Mesenteric fat pad (tissue), 1 donor: ENCODE measurements at regions not wholly inside any gene's neighbourhood (a gene's known extent, or its start where the extent isn't known, plus 50 kb on each side); places are given as distances from the start of the nearest gene placed in this dataset.

Source experiments
- DNase-seq: peaks from one replicate; pipeline ENCODE4 v3.0.0-alpha.2; 2020; ENCODE audit warnings: low spot score
- donor health status: DM: yes; HTN: yes; CAD: no.

DNA sequence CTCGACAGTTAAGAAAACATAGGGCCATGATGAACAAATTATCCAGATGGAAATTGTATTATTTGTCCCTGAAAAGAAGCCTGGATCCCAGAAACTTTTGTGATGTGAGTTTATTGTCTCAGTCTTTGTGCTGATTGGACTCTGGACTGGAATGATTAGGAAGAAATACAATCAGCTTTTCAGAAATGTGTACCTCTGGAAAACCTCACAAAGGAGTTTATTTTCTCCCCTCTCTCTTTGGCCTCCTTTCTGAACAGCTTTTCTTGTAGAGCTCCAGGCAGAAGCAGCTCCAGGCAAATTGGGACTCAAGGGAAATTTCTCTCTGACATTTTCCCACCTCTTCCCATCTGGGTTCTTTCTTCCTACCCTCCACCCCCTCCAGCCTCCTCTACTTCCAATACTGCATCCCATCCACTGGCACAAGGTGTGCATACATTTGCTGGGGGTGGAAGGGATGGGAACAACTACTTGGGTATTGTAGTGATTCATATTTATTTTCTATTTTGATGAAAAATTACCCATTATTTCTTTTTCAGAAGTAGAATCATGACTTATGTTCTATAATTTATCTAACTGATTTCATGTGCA is 119.7 kb downstream of the CD47 start:
- no peak for DNase-seq

DNA sequence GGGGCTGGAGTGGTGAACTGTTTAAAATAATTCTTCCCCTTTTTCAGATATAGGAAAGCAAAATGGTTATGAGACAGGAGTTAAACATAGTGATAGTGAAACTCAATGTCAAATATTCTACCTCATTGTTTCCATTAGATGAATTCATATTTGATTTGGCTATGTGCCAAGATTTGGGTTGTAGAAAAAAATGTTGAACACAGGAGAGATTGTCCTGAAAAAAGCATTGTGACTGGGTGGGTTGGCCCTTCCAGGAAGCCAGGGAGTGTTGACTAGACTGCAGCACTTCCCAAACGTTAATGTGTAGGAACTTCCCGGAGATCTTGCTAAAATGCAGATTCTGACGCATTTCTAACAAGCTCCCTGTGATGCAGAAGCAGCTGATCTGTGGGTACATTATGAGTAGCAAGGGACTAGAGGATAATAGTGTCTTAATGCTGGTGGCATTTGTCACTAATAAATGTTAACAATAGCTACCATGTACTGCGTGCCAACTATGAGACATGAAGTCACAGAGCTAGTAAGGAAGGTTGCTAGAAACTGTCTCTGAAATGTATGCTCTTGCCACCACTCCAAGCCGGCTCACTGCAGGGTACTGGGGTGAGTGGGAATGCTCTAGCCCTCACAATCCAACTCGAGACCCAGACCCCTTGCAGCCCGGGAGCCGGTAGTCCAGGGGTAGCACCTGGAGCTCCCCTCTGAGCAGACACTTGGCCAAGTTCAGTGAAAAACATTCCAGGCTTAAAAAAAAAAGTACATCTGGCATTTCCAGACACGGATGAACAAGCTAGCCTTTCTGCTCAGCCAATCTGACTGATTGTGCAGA is 120.6 kb downstream of the CD47 start:
- DNase-seq: no peak

DNA sequence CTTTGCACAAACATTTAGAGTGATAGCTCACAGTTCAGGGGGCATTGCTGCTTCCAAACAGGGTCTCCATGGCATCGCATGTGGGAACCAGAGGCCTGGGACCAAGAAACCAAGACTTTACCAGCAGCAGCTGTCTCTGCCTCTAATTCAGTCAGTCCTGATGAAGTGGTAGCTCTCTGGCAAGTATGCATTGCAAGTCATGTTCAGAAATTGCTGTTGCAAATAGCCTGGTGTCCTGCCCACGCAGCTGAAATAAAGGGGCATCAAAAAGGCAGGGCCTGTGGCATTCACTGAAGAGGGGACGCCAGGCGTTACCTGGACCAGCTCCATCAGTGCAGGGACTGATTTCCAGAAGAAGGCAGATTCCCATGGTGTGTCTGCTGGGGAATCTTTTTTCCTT is 121.3 kb downstream of the CD47 start:
- DNase-seq: no peak

DNA sequence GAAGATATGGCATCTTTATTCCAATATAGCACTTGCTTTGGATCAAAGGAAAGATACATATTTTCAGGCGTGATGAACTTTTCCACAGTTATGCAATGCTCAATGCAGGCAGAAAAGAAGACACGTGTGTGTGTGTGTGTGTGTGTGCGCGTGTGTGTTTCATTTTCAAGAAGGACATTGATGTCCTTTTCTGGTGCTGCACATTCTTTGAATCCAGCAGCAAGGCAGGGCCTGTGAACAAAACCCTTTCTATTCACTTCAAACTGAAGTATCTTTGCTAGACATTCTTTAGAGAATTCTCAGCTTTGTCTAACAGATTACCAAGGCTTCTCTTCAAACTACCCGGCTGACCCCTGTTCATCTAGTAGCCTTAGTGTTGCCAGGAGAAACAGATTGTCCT is 124.6 kb downstream of the CD47 start:
- no peak for DNase-seq

DNA sequence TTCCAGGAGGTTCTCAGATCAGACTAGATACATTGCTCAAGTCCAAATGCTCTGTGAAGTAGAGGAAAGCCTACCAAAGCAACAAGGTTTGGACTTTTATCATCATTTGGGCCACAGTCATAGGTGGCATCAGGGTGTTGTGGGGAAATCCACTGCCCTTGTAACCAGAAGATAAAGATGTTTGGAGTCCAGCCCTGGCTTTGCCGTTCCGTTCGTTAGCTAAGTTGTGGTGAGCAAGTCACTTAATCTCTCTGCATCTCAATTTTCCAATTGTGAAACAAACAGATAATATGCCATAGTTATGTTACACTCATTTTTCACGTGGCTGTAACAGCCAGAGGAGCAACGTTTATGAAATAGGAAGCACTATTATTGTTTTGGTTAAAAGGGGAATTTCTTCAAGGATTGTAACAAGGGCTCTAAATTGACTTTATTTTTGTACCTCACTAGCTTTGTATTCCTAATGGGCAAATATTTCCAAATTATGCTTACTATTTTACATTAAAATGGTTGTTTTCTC is 125.6 kb downstream of the CD47 start:
- no peak for DNase-seq

DNA sequence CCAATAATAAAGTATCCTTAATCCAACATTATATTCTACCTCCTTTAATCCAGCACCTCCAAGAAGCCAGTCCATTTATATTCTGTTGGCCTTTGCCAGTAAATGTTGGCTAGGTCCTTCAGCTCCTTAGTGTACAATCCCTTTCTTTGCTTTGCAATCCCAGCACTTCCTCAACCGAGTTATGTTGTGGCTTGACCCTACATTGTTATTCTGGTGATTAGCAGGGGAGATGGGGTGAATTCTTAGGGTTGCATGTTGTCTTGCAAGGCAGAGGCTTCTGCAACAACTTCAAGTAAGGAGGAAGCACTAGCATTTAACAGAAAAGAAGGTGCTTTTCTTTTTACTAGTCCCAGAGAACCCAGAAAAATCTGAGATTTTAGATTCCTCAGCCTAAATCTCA is 127.2 kb downstream of the CD47 start:
- no peak for DNase-seq

DNA sequence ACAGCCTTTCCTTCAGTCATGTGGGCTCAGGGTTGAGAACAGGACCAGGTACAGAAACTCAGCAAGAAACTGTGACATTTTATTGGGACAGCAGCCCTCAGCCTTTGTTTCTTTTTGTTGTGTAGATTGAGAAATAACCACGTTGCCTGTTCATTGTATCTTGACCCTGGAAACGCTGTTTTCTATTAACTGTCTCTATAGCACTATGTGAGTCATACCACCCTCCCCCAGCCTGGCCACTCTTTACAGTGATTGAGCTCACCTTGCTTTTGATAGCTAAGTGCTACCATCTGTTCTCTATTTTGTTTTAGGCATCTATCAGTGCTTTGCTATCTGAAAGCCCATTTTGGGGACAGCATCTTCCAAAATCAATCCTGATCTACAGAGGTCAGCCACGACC is 127.9 kb downstream of the CD47 start:
- no peak for DNase-seq

DNA sequence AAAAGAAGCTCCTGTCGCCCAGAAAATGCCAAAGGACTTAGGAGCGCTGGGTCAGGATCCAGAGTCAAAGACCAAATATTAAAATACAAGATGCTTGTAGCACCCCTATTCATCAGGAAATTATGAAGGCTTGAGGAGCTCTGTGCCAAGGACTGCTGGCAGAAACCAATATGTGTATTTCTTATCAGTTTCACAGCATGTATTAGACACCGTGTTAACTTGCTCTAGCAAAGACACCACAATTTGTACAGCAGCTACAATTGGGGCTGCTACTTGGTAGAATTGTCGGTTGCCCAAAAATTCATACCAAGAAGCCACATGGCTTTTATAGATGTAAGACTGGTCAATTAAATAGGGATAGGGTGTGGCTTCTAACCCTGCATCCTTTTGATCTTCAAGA is 128.8 kb downstream of the CD47 start:
- DNase-seq: no peak

DNA sequence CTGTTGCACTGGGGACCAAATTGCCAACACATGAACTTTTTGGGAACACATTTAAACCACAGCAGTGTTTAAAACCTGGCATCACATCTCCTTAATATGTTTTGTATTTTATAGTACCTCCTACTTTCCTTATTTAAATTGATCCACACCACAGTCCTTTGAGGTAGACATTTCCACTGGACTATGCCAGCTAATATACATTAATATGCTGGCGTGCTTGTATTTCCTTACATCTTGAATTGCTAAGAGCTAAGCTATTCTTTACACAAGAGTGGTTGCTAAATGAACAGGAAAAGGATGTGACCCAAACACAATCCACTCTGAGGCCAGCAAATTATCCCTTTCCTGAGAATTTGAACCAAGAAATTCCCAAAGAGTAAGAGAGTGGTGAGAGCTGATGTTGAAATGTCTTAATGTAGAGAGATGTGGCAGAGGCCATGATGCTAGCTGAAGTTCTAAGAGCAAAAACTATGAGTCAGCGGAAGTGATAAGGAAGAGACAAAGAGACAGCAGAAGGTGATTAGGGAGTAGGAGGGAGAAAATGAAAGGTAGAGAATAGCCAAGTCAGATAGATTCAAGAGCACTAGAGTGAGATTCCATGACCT is 131.2 kb downstream of the CD47 start:
- no peak for DNase-seq

DNA sequence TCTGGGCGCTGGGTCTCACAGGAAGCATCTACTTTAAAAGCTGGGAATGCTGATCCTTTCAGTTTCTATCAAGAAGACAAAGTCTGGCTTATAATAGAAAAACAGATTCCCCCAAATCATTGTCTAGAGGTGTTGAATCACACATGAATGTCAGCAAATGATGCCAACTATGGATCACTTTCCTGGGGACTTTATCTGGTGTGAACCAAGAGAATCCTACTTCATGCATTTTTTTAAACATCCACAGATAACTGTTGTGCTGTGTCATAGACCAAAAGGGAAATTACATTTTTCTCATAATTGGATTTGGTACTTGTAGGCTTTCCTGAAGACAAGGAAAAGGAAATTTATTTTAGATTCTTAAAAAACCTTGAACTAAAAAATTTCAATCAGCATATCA is 132.7 kb downstream of the CD47 start:
- no peak for DNase-seq

DNA sequence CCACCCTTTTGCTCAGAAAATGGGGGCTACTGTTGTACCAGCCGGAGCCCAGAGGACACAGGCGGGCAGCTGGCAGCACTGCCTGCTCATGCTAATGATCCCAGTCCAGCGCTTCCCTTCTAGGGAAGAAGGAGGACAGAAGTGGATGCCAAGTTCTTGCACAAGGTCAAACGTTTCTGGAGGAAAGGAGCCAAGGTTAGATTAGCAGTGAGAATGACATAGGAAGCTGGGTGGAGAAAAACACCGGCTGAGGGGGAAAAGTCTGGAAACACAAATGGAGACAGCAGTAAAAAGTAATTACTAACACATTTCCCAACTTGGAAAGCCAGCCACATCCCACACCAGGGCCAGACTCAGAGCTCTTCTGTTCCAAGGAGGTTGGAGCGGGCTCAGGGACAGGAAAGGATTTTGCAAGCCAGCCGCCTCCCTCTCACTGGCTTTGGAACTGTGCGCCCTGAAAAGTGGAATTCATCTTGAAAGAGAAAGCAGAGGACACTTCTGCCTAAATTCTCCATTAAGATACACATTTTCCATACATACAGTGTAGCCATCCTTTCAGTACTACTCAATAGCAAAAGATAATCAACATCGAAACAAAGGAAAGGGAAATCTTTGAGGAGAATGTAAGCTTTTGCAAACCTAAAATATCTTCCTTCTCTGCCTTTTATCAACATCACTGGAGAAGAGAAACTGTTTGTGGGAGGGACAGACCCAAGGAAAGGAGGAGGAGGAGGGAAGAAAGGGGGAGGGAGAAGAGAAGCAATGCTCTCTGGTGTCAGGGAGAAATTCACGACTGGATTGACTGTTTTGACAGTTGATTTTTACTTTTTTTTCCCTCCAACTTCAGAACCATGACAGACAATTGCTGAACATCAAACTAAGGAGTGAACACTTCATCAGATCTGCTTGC is 133.6 kb downstream of the CD47 start:
- DNase-seq: no peak

DNA sequence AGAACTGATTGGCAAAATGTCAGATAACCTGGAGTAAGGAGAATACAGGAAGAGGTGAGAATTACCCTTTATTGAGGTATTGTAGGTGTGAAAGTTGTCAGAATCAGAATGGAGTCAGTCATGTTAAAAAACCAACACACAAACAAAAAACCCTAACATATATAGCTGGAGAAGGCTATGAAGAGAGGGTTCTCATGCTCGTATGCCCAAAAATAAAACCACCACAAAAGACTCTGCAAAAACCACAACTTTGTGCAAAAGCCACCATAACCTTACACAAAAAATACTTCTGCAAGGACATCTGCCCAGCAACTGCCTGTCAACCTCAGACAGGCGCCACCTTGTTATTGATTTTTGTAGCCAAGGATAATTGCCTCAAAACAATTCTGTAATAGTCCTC is 136.0 kb downstream of the CD47 start:
- DNase-seq: no peak

DNA sequence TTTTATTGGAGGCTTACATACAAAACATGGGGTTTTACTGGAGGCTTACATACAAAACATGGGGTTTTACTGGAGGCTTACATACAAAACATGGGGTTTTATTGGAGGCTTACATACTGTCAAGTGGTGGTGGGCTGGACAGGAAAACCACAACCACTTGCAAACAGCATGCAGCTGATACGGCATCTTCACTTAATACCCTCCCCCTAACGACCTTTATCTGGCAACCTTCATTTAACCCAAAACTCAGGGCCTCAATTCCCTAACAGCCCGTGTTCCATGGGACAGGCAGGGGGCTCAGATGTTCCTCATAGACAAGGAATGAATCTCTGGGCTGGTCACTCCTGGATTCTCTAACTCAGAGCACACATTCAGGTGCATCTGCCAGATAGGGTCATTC is 137.1 kb downstream of the CD47 start:
- DNase-seq: no peak

DNA sequence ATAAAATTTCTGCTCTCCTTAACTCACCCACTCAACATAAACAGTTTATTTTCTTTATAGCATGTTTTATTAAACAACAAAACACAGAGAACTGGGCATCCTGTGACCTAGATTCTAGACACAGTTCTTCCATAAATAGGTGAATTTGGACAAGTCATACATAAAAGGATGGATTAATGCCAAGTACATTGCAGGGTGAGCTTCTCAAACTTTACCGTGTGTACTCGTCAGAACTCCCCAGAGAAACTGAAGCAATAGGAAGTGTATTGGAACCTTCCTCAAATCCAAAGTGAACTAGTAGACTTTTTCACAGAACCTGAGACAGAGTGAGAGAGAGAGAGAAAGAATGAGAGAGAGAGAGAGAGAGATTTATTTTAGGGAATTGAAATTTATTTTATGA is 139.7 kb downstream of the CD47 start:
- DNase-seq: no peak

DNA sequence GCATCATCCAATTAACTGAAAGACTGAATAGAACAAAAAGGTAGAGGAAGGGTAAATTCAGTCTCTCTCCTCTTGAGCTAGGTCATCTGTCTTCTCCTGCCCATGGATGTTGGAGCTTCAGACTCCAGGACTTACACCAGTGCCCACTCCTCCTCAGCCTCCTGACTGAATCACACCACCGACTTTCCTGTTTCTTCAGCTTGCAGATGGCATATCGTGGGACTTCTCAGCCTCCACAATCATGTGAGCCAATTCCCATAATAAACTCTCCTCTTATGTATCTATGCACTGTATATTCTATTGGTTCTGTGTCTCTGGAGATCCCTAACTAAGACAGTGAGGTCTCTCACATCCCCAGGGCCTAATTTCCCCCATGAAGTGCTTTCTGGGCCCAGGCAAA is 140.4 kb downstream of the CD47 start:
- no peak for DNase-seq

DNA sequence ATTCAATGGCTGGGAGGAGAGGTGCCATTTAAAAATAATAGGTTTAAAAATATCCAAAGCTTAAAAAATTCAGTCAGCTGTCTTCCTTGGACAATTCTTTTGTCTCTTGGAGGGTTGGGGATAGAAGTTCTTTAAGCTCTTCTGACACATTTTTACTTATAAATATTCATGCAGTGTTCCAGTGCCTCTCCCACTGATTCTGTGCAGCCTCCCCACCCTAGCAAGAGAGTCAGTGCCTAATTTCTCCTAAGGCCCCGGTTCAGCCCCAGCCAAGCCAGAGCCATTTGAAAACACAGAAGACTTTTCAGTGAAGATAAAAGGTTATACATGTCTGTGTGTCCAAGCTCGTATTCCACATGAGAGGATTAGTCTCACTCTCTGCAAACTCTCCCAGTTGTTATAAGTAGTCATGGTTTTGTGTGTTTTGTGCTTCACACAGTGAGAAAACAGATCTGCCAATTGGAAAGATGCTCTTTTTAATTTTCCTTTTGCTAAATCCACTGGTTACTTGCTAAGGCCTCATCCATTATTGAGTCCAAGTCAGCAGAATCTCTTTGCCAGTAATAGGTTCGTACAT is 141.3 kb downstream of the CD47 start:
- no peak for DNase-seq

DNA sequence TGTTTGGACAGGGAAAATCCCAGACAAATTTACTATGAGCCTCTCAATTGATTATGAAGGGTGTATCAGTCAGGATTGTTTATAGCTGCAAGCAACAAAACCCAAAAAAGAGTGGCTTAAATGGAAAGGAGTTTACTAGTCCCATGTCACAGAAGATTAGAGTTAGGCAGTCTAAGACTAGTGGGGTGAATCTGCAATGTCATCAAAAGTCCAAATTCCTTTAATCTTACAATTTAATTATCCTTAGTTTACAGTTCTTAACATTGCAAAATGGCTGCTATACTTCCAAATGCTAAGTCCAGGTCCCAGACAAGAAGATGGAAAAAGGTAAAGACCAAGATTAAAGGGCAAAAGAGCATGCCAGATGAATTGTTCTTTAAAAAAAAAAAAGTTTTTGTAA is 143.6 kb downstream of the CD47 start:
- no peak for DNase-seq

DNA sequence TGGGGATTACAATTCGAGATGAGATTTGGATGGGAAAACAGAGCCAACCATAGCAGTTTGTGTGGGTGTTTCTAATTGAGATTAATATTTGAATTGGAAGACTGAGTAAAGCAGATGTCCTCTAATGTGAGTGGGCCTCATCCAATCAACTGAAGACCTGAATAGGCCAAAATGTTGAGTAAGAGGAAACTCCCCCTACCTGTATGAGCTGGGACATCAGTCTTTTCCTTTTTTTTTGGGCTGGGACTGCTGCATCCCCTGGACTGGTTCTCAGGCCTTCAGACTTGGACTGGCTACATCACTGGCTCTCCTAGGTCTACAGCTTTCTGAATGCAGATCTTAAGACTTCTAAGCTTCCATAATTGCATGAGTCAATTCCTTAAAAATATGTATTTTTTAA is 144.1 kb downstream of the CD47 start:
- DNase-seq: no peak

DNA sequence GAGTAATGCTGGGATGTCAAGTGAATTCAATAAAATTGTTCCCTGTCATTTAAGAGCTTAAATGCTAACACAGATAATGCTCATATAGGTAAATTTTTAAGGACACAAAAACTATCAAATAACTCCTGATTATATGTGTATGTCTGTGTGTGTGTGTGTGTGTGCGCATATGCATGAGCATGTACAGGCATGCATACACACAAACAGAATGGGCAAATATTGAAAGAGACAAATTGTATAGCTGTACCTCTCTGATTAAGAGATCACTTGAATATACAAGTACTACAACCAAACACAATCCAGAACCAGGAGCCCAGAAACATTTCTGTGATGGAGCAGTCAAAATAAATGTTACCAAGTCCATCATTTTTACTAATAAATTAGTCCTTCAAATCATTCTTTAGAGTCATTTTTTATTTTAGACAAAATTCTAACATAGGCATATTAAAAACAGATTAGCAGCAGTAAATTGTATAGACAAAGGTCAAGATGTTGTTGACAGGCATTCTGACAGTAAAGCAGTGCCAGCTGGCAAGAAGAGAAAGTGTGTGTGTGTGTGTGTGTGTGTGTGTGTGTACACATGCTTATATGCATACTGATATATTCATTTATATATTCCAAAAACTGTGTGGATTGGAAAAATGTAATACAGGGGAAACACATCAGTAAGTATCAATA is 145.3 kb downstream of the CD47 start:
- no peak for DNase-seq

DNA sequence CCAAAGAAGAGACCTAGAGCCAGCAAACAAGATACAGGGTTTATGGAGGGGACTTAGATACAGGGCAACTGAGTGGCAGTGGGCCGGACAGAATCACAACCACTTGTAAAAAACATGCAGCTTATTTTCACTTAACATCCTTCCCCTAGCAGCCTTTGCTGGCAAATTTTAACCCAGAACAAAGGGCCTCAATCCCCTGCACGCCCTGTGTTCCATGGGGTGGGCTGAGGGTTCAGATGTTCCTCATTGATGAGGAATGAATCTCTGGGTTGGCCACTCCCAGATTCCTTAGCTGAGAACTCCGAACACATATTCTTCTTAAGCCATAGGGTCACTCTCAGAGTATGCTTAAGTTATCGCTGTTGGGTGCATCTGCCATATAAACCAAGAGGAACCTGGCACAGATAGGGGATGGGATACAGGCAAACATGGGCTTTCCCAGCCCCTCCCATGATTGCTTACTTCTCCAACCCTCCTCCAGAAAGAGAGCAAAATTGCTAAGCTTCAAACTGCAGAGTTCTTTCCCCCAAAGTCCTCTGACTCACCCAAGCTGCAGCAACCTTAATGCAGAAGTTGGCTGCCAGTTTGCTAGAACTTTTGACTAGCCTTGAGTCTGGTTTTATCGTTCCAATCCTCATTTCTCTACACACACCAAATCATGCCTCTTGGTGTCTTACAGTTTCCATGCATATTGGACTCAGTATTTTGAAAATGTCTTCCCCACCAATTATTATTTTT is 146.9 kb downstream of the CD47 start:
- no peak for DNase-seq
